NCI-H748 treated with DMSO at 0.1 percent for 48 hours (cell line): ENCODE measurements at regions not wholly inside any gene's neighbourhood (a gene's known extent, or its start where the extent isn't known, plus 50 kb on each side); places are given as distances from the start of the nearest gene placed in this dataset.
"Not testable (repeated sequence)": the region's sequence is repeated elsewhere in the genome, so short reads cannot be mapped to it uniquely, and the experiment has no call there.

ENCODE experiments used
- DNase-seq: peaks from one replicate; lab custom pipeline; 2025; lab: John Stamatoyannopoulos, UW

GRCh38 chr2:198508610-198509009 lies 704.2 kb downstream of the PLCL1 start:
- not testable (repeated sequence) for DNase-seq

- no peak for DNase-seq
Measured at GRCh38 chr2:198499539-198499938, 695.1 kb downstream of the PLCL1 start.

DNA sequence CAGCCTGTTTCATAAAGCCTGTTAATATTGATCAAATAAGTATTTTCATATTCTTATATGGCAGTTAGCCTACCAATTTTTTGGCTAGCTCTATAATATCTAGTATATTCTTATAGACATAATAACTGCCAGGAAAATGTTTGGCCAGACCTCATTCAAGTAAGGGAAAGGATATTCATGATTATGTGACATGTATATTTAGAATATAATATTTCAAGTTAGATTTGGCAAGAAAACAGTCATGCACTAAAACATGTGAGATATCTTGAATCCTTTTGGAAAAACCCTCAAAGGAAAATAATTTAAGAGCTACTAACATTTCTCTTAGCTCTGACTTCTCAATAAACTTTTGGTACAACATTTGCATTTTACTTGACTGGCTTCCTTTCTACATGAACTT lies 694.1 kb downstream of the PLCL1 start:
- no peak for DNase-seq

GRCh38 chr2:198498048-198498447 lies 693.7 kb downstream of the PLCL1 start:
- DNase-seq, result no peak

DNA sequence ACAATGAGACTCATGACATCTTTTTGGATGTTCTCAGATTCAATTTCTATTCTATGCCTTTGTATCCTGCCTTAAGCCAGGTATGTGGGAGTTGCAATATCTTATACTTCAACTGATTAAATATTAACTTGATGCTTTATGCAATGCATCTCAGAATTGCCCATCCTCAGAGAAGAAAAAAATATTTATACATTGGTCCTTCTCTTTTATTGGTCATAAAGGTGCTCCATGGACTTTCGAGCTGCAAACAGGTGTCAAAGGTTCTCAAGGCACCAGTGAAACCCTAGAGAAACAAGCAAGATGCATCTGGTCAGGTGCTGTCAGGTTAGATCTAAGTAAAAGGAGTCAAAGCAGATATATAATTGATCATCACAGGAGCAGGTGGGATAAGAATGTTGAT lies 690.5 kb downstream of the PLCL1 start:
- no peak for DNase-seq

- no peak for DNase-seq
Measured at GRCh38 chr2:198490748-198491147, 686.4 kb downstream of the PLCL1 start.

DNA sequence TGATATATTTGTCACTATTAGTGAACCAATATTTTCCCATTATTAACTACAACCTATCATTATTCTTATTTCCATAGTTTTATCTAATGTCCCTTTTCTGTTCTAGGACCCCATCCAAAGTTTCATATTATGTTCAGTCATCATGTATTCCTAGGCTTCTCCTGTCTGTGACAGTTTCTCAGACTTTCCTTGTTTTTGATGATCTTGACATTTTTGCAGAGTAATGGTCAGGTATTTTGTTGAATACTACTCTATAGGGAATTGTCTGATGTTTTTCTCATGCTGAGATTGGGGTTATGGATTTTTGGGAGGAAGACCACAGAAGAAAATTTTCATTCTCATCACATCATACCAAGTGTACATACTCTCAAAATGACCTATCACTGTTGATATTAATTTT lies 684.6 kb downstream of the PLCL1 start:
- no peak for DNase-seq

DNA sequence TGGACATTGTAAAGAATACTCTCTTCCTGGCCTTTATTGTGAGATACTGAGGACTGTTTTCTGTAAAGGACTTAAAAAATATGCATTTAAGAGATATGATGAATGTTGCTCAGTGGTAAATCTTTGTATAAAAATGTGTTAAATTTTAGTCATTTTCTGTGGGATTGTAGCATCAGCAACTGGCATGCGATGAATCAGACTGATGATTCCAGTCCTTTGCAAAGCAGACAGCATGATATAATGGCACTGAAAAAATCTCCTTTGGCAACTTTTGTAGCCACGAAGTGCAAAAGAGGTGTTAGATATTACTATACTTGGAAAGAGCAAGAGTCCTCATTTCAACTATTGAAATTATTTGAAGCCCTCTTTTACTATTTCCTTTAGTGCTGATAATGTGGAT lies 678.7 kb downstream of the PLCL1 start:
- DNase-seq, result no peak

GRCh38 chr2:198479065-198479464 lies 674.7 kb downstream of the PLCL1 start:
- DNase-seq, result no peak

DNA sequence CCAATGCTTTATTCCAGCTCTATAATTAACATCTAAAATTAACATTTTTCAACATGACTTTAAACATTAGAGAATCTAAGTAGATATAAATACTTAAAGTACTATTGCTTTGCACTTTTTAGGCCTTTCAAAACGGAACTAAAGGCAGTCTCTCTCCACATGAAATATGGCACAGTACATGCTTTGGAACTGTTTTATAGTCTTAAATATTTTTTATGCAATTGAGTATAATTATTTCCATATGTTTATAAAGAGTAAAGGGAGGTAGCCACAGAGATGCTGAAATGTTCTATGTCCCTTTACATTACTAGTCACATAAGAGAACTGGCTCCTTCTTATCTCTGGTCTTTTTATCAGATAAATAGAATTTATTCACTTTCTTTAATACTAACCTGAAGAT lies 674.0 kb downstream of the PLCL1 start:
- no peak for DNase-seq

GRCh38 chr2:198476007-198476406 lies 671.6 kb downstream of the PLCL1 start:
- no peak for DNase-seq

DNA sequence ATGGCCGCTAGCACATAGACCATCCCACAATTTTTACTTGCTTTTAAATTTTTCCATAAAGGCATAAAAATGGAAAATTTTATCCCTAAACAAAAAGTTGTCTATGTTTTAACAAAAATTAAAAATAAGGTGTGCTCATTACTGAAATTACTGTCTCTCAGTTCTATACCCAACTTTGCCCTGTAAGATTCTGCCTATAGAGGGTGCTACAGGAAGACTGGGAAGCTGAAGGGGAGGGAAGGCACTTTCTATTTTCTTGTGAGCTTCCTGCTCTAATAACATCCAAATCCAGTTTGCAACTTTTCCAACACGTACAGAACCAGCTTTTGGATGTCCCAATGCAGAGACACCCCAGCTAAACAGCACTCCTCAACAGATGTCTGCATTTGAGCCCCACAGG lies 666.9 kb downstream of the PLCL1 start:
- no peak for DNase-seq

DNA sequence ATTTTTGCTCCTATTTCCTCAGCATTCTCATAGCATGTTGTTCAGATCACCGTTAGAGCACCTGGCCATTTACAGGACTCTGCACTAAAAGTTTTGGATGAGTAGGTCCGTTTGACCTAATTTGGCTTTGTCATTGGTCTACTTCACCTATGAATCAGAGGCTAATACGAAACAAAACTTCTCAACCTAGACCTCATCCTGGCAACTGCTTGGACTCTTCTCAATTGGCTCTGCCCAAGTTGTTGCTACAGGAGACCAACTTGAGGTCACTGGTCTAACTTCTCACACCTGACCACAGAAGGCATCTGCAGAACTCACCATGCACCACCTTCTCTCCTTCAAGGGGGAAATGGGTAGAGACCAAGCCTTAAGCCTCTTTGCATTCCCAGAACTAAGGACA lies 663.7 kb downstream of the PLCL1 start:
- no peak for DNase-seq

DNA sequence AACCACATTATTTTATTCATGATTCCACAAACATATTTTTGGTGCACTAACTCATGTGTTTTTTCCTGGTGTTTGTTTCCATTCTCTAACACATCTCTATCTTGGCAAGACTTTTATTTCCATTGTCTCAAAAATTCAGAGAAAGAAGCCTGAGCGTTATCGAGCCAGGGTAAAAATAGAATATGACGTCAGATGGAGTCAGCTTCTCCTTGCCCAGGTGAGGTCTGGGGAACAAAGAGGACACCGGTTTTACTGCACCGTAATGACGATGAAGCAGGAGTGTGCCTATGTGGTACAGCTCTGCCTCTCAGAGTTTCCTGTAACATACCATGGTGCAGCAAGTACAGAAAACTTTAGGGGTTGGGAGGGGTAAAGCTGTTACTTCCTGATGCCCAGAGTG lies 661.6 kb downstream of the PLCL1 start:
- DNase-seq, result no peak

- no peak for DNase-seq
Measured at GRCh38 chr2:198456418-198456817, 652.0 kb downstream of the PLCL1 start.

- no peak for DNase-seq
Measured at GRCh38 chr2:198453866-198454265, 649.5 kb downstream of the PLCL1 start.

- DNase-seq, result no peak
Measured at GRCh38 chr2:198452327-198452726, 647.9 kb downstream of the PLCL1 start.

GRCh38 chr2:198448789-198449188 lies 644.4 kb downstream of the PLCL1 start:
- no peak for DNase-seq

DNA sequence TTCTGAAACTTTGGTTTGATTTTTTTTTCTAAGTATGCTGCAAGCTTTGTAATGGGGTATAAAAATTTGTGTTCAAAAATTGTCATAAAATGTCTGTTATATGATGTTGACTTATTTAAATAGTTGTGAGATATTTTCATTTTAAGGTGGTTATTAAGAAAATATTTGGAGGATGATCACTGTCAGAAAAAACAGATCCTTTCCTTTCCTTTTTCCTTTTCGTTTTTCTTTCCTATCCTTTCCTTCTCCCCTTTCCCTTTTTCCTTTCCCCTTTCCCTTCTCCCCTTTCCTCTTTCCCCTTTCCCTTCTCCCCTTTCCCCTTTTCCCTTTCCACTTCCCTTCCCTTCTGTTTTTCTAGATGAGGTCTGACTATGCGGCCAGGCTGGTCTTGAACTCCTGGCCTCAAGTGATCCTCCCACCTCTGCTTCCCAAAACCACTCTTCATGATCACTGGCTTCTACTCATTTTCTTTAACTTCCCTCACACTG lies 640.5 kb downstream of the PLCL1 start:
- DNase-seq, result no peak

GRCh38 chr2:198441901-198442300 lies 637.5 kb downstream of the PLCL1 start:
- no peak for DNase-seq

DNA sequence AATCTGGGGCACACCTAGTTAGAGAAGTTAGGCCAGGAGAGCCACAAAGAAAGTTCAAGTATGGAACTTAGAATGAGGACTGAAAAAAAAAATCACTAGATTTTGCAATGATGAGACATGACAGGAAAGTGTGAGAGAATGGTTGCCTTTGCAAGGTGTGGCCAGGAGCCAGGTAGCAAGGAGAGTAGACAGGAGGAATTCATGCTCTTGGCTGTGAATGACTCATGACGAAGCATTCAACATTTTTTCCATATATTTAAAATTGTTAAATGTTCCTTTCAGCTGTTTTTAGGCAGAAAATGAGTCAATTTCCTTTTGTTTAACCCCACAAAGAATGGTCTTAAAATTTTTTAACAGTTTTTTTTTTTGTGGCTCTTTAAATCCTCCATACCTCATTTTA lies 636.9 kb downstream of the PLCL1 start:
- no peak for DNase-seq

DNA sequence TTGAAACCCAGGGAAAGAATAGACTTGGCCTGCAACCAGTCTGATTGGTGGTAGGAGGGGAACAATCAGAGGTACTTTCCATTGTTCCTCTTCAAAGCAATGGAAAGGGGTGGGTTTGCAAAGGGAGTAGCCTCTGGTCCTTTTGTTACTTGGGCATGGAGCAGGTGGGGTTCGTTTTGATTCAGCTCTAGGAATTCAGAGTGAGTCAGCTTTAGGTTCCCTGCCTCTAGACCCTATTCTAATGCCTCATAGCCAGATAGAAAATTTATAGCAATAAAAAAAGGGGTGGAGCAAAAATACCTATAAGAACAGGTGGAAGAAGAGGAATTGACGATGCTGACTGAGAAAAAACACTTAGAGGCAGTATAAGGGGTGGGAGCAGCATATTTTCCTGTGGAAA lies 636.4 kb downstream of the PLCL1 start:
- DNase-seq, result no peak

GRCh38 chr2:198438331-198438730 lies 633.9 kb downstream of the PLCL1 start:
- no peak for DNase-seq

- DNase-seq, result no peak
Measured at GRCh38 chr2:198424112-198424511, 619.7 kb downstream of the PLCL1 start.

- no peak for DNase-seq
Measured at GRCh38 chr2:198417836-198418235, 613.4 kb downstream of the PLCL1 start.
